Heart right ventricle (tissue), 16 donors: ENCODE measurements at regions not wholly inside any gene's neighbourhood (a gene's known extent, or its start where the extent isn't known, plus 50 kb on each side); places are given as distances from the start of the nearest gene placed in this dataset.

Experiments
- ATAC-seq, 8 donors: fragments of 200-7000 bp; cut with Tn5 transposase; one replicate each; pipeline ENCODE4 v1.9.1; 2020; ENCODE audit warnings: mild to moderate bottlenecking in 8 of 8, moderate library complexity in 8 of 8, moderate number of reproducible peaks in 1 of 8
- DNase-seq, 2 donors: peaks; one replicate each; pipeline ENCODE4 v3.0.0-alpha.2; 2020
- H3K27ac ChIP-seq, 10 donors: fragments of 200-600 bp; sonication (generic) in 2 of 10; one replicate each; pipeline versions ENCODE4 v1.5.0 to v1.8.0; 2020 to 2022; ENCODE audit warnings: mild to moderate bottlenecking in 3 of 10
- H3K27me3 ChIP-seq, 7 donors: fragments of 200-600 bp; one replicate each; pipeline ENCODE4 v1.8.0; 2021 to 2022; ENCODE audit warnings: mild to moderate bottlenecking in 2 of 7
- H3K36me3 ChIP-seq, 9 donors: fragments of 200-600 bp; sonication (generic) in 1 of 9; one replicate each; pipeline versions ENCODE4 v1.5.0 to v1.8.0; 2020 to 2022; ENCODE audit warnings: mild to moderate bottlenecking in 2 of 9
- H3K4me1 ChIP-seq, 9 donors: fragments of 200-600 bp; sonication (generic) in 1 of 9; one replicate each; pipeline versions ENCODE4 v1.5.0 to v1.8.0; 2020 to 2022; ENCODE audit warnings: mild to moderate bottlenecking in 4 of 9
- H3K4me3 ChIP-seq, 10 donors: fragments of 200-600 bp; sonication (generic) in 2 of 10; one replicate each; pipeline versions ENCODE4 v1.5.0 to v1.8.0; 2020 to 2022; ENCODE audit warnings: mild to moderate bottlenecking in 7 of 10, moderate library complexity in 2 of 10
- H3K9me3 ChIP-seq, 11 donors: fragments of 200-600 bp in 10 of 11; sonication (generic) in 2 of 11; one replicate each; pipeline versions ENCODE4 v1.5.0 to v1.8.0; 2013 to 2022; ENCODE audit warnings: mild to moderate bottlenecking in 2 of 11, control low read depth in 1 of 11, moderate library complexity in 1 of 11
- WGBS, 2 donors: extraction: QIAGEN DNeasy Blood & Tissue Kit; methylation state at CpG; one replicate each; pipeline ENCODE4 v1.1.7; 2013; ENCODE audit warnings: inconsistent platforms in 1 of 2; 5-methylcytosine and 5-hydroxymethylcytosine counted together
- intact Hi-C, 10 donors: fragments of 100-400 bp; cut with DNase I; formaldehyde crosslinking; loops; one replicate each; pipeline versions ENCODE4 v1.11.1 to v1.14.2; 2022
- TF ChIP-seq, protein P1 (sequence below), 9 donors: fragments of 200-600 bp; sonication (generic) in 2 of 9; IDR thresholded peaks; one replicate each; pipeline versions ENCODE4 v1.5.0 to v1.8.0; 2021 to 2022; ENCODE audit warnings: antibody characterized with exemption in 9 of 9, mild to moderate bottlenecking in 5 of 9, moderate library complexity in 1 of 9
- donor health status: Arrhythmogenic right ventricular cardiomyopathy.
- donor health status: ischemic (EF 13 %, LVEDD 7.1; RV severe dilation, severe dysfunction).
- donor health status: healthy with polysubstance abuse.
- donor health status: DM: no; HTN: yes; CAD: no.
- donor health status: DM: no; HTN: no; CAD: no.
- donor health status: ischemic (EF 25% LVEDD 6.9; RV normal size, moderate dysfunction).
- donor health status: ischemic (EF 25% LVEDD 5.7; RV mildly dilated, moderate dysfunction).
- donor health status: healthy.
- donor health status: DM: yes; HTN: yes; CAD: no.
- donor health status: Ischemic cardiomyopathy.
- donor health status: ischemic (EF 35%, LVEDD 5.7; RV mildly dilated, moderate dysfunction).
- donor health status: nonischemic (EF 11% LVEDD 7.7; RV severe dilation, severe dysfunction).
- donor health status: DM: yes; HTN: yes; CAD: no.
- donor health status: PGD.
- donor health status: ischemic (EF 29% LVEDD 5.4; RV normal size, mild dysfunction).
- donor health status: nonischemic (EF 23%, LVEDD 6.1; RV moderate dilation, normal function).

GRCh38 chr12:126156806-126157574 lies 1091.8 kb downstream of the AACS start:
- H3K36me3 ChIP-seq = no peaks in the 10 kb centered on the region
- H3K27me3 ChIP-seq = no peaks in the 10 kb centered on the region
- H3K9me3 ChIP-seq = no peaks in the 10 kb centered on the region
- no peak overlapping the region for H3K4me3 ChIP-seq
- H3K27ac ChIP-seq = no peak overlapping the region
- TF ChIP-seq, protein P1, sequence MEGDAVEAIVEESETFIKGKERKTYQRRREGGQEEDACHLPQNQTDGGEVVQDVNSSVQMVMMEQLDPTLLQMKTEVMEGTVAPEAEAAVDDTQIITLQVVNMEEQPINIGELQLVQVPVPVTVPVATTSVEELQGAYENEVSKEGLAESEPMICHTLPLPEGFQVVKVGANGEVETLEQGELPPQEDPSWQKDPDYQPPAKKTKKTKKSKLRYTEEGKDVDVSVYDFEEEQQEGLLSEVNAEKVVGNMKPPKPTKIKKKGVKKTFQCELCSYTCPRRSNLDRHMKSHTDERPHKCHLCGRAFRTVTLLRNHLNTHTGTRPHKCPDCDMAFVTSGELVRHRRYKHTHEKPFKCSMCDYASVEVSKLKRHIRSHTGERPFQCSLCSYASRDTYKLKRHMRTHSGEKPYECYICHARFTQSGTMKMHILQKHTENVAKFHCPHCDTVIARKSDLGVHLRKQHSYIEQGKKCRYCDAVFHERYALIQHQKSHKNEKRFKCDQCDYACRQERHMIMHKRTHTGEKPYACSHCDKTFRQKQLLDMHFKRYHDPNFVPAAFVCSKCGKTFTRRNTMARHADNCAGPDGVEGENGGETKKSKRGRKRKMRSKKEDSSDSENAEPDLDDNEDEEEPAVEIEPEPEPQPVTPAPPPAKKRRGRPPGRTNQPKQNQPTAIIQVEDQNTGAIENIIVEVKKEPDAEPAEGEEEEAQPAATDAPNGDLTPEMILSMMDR (IDR thresholded peaks at IDR 0.05) = no peak
- DNase-seq (no peak), ATAC-seq (no peak)
- no peaks in the 10 kb centered on the region for H3K4me1 ChIP-seq
- intact Hi-C loops = no loop called here
- WGBS, 2 donors = 76 to 81% methylated on average over 12 of the region's 12 CpGs

DNA sequence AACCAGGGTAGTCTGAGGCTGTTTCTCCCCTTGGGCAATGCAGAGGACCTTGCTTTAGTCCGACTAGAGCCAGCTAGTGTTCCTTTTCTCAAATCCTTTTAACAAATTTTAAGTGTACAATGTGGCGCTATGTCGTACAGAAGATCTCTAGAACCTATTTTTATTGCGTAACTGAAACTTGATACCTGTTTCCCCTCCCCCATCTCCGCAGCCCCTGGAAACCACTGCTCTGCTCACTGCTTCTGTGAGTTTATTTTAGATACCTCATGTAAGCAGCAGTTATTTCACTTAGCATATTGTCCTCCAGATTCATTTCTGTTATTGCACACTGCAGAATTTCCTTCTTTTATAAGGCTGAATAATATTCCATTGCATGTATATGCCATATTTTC lies 1092.3 kb downstream of the AACS start:
- Histone ChIP-seq H3K9me3 (no peaks in the 10 kb centered on the region), H3K27me3 (no peaks in the 10 kb centered on the region), H3K36me3 (no peaks in the 10 kb centered on the region), H3K4me3 (no peak overlapping the region), H3K27ac (no peak overlapping the region), H3K4me1 (no peaks in the 10 kb centered on the region)
- no peak for ATAC-seq
- intact Hi-C loops = no loop called here
- no peak for DNase-seq
- TF ChIP-seq, protein P1 (IDR thresholded peaks at IDR 0.05) = no peak
- 67 to 72% methylated on average over 5 of the region's 5 CpGs for WGBS, 2 donors

DNA sequence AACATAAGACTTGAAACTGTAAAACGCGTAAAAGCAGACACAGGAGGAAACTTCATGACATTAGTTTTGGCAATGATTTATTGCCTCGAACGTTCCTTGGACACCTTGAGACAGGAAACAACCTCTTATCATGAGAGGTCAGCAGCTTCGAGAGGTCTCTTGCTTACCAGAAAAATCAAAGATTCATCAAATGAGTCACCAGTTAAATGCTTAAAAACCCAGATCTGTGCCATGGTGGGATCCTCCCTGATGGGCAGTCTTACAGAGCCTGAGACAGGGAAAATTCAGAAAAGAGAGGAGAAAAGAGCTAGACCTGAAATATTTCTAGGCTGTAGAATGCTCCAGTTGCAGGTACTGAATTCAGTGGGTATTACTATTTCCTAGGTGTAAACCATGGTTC lies 1093.9 kb downstream of the AACS start:
- TF ChIP-seq, protein P1 (IDR thresholded peaks at IDR 0.05) = no peak
- WGBS, 2 donors = 61 to 66% methylated on average over 5 of the region's 5 CpGs
- DNase-seq = no peak

DNA sequence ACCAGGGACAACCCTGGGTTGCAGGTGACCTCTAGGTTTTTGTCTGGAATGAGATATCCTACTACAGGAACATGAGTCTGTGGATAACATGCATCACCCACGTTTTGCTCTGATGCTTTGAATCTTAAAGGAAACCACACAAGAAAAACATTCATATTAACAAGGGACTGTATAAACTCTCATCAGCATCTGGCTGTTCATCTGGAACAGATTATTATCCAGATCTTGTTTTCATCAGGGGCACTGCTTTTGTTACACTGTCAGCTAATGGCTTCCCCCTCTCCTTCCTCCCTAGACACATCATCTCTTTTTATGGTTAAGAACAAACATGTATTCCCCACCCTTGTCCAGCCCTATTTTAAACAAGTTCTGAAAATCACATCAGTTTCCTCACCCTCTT lies 1095.7 kb downstream of the AACS start:
- no peak for ATAC-seq
- TF ChIP-seq, protein P1 (IDR thresholded peaks at IDR 0.05) = no peak
- 14 to 34% methylated on average over 1 of the region's 1 CpG for WGBS, 2 donors

More for the DNA sequence above, 1093.9 kb downstream of the AACS start:
- Histone ChIP-seq H3K4me3 (no peak overlapping the region), H3K36me3 (no peaks in the 10 kb centered on the region), H3K9me3 (no peaks in the 10 kb centered on the region), H3K27ac (no peak overlapping the region), H3K27me3 (no peaks in the 10 kb centered on the region), H3K4me1 (no peaks in the 10 kb centered on the region)
- ATAC-seq = no peak
- intact Hi-C loops = no loop called here

More for the DNA sequence above, 1095.7 kb downstream of the AACS start:
- intact Hi-C loops = no loop called here
- H3K27me3 ChIP-seq = no peaks in the 10 kb centered on the region
- H3K36me3 ChIP-seq = no peaks in the 10 kb centered on the region
- H3K9me3 ChIP-seq = no peaks in the 10 kb centered on the region
- no peak overlapping the region for H3K4me3 ChIP-seq
- no peak overlapping the region for H3K27ac ChIP-seq
- no peak for DNase-seq
- H3K4me1 ChIP-seq = no peaks in the 10 kb centered on the region
